Gastroesophageal sphincter (tissue), 3 donors: ENCODE measurements at regions not wholly inside any gene's neighbourhood (a gene's known extent, or its start where the extent isn't known, plus 50 kb on each side); places are given as distances from the start of the nearest gene placed in this dataset.

ENCODE experiments used
- EP300 ChIP-seq: sonication (generic); formaldehyde crosslinking; IDR thresholded peaks from one replicate; pipeline ENCODE4 v1.6.1; 2017; ENCODE audit warnings: antibody characterized with exemption, mild to moderate bottlenecking
- TF ChIP-seq, protein P1 (sequence below), 4 experiments: fragments of 200-600 bp in 2 of 4; fragments of 450-650 bp in 2 of 4; sonication (generic) in 1 of 4; IDR thresholded peaks; one replicate each; pipeline ENCODE4 v1.5.1; 2017 to 2019; ENCODE audit warnings: antibody characterized with exemption in 4 of 4, mild to moderate bottlenecking in 2 of 4, moderate library complexity in 2 of 4

DNA sequence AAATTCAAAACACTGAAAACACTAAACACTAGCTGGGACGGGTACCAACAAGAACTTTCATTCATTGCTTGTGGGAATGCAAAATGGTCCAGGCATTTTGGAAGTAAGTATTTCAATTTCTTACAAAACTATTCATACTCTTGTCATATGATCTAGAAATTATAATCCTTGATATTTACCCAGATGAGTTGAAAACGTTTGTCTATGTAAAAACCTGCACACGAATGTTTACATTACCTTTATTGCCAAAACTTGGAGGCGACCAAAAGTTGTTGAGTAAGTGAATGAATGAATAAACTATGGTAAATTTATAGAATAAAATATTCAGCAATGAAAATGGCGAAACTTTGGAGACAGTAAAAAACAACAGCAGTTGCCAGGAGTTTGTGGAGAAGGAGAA lies 222.1 kb upstream of the EDIL3 start:
- TF ChIP-seq, protein P1, sequence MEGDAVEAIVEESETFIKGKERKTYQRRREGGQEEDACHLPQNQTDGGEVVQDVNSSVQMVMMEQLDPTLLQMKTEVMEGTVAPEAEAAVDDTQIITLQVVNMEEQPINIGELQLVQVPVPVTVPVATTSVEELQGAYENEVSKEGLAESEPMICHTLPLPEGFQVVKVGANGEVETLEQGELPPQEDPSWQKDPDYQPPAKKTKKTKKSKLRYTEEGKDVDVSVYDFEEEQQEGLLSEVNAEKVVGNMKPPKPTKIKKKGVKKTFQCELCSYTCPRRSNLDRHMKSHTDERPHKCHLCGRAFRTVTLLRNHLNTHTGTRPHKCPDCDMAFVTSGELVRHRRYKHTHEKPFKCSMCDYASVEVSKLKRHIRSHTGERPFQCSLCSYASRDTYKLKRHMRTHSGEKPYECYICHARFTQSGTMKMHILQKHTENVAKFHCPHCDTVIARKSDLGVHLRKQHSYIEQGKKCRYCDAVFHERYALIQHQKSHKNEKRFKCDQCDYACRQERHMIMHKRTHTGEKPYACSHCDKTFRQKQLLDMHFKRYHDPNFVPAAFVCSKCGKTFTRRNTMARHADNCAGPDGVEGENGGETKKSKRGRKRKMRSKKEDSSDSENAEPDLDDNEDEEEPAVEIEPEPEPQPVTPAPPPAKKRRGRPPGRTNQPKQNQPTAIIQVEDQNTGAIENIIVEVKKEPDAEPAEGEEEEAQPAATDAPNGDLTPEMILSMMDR (IDR thresholded peaks at IDR 0.05): no peak
- no peak for TF ChIP-seq EP300
